Ovary (tissue), 3 donors: ENCODE measurements at regions not wholly inside any gene's neighbourhood (a gene's known extent, or its start where the extent isn't known, plus 50 kb on each side); places are given as distances from the start of the nearest gene placed in this dataset.

ENCODE experiments used
- EP300 ChIP-seq: sonication (generic); formaldehyde crosslinking; IDR thresholded peaks from one replicate; pipeline ENCODE4 v1.6.1; 2017; ENCODE audit warnings: antibody characterized with exemption
- POLR2A ChIP-seq: fragments of 450-650 bp; IDR thresholded peaks from one replicate; pipeline ENCODE4 v1.6.1; 2017; ENCODE audit warnings: antibody characterized with exemption, mild to moderate bottlenecking, moderate library complexity
- TF ChIP-seq, protein P1 (sequence below), 3 donors: fragments of 450-650 bp in 2 of 3; fragments of 200-600 bp in 1 of 3; IDR thresholded peaks; one replicate each; pipeline versions ENCODE4 v1.5.1 to v1.8.0; 2016 to 2022; ENCODE audit warnings: antibody characterized with exemption in 3 of 3, mild to moderate bottlenecking in 1 of 3
- donor health status: DM: no; HTN: no; CAD: no.

- TF ChIP-seq, protein P1, sequence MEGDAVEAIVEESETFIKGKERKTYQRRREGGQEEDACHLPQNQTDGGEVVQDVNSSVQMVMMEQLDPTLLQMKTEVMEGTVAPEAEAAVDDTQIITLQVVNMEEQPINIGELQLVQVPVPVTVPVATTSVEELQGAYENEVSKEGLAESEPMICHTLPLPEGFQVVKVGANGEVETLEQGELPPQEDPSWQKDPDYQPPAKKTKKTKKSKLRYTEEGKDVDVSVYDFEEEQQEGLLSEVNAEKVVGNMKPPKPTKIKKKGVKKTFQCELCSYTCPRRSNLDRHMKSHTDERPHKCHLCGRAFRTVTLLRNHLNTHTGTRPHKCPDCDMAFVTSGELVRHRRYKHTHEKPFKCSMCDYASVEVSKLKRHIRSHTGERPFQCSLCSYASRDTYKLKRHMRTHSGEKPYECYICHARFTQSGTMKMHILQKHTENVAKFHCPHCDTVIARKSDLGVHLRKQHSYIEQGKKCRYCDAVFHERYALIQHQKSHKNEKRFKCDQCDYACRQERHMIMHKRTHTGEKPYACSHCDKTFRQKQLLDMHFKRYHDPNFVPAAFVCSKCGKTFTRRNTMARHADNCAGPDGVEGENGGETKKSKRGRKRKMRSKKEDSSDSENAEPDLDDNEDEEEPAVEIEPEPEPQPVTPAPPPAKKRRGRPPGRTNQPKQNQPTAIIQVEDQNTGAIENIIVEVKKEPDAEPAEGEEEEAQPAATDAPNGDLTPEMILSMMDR (IDR thresholded peaks at IDR 0.05): no peak
- no peak for TF ChIP-seq POLR2A
- TF ChIP-seq EP300: no peak
Measured at GRCh38 chr12:71005166-71005565, 84.6 kb upstream of the PTPRR start.
